ENCODE measurements at regions not wholly inside any gene's neighbourhood (a gene's known extent, or its start where the extent isn't known, plus 50 kb on each side); places are given as distances from the start of the nearest gene placed in this dataset.

DNA sequence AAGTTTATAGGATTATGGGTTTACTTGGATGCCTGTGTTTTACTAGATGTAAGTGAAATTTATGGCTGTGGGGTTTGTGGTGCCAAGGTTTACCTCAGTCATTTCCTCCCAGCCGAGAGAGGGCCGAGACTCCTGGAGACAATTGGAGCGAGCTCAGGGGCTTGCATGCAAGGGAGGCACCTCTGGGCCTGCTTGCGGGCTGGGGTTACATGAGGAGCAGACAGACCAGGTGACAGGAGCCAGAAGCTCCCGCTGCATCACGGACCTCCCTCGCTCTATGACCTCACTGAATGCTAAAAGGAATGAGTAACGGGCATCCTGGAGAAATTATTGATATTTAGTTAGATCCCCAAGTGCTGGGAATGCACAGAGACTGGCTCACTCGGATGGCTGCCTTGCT lies 275.2 kb upstream of the KIRREL3 start:
- peaks cover 7% of the 10 kb centered on the region for H3K27me3 Mint-ChIP-seq (ENCODE audit: low read depth)
- H3K27ac Mint-ChIP-seq = no peak overlapping the region
- DNase-seq = no peak
- CTCF ChIA-PET = no interaction called here
- no peaks in the 10 kb centered on the region for H3K9me3 Mint-ChIP-seq
- no peaks in the 10 kb centered on the region for H3K4me1 Mint-ChIP-seq (ENCODE audit: low read depth)
- intact Hi-C loops (cut with micrococcal nuclease) = no loop called here
- H3K36me3 Mint-ChIP-seq (ENCODE audit: low read depth) = no peaks in the 10 kb centered on the region
- H3K4me3 Mint-ChIP-seq = no peak overlapping the region

DNA sequence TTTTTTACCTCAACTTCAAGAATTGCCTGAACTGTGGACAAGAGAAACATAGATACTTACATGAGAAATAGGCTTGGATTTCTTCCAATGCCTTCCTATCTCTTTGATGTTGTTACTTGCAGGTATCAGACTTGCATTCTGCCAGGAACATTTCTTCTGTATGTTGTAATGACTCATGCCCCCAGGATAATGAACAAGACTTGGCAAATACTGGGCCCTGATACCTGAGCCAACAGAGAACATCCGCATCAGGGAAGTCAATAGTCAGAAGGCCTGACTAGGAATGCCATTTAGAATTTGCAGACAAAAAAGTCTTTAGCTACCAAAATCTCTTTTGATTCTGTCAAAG lies 273.7 kb upstream of the KIRREL3 start:
- CTCF ChIA-PET = no interaction called here
- Mint-ChIP-seq H3K36me3 (ENCODE audit: low read depth) (no peaks in the 10 kb centered on the region), H3K9me3 (no peaks in the 10 kb centered on the region), H3K27ac (no peak overlapping the region), H3K4me3 (no peak overlapping the region), H3K4me1 (ENCODE audit: low read depth) (no peaks in the 10 kb centered on the region), H3K27me3 (ENCODE audit: low read depth) (peaks cover 7% of the 10 kb centered on the region)
- DNase-seq = no peak
- intact Hi-C loops (cut with micrococcal nuclease) = no loop called here

GRCh38 chr11:127273593-127274327 lies 273.2 kb upstream of the KIRREL3 start:
- H3K4me3 Mint-ChIP-seq = no peak overlapping the region
- H3K4me1 Mint-ChIP-seq (ENCODE audit: low read depth) = no peaks in the 10 kb centered on the region
- intact Hi-C loops (cut with micrococcal nuclease) = no loop called here
- no peaks in the 10 kb centered on the region for H3K36me3 Mint-ChIP-seq (ENCODE audit: low read depth)
- H3K27ac Mint-ChIP-seq = no peak overlapping the region
- H3K27me3 Mint-ChIP-seq (ENCODE audit: low read depth) = peaks cover 7% of the 10 kb centered on the region
- no peaks in the 10 kb centered on the region for H3K9me3 Mint-ChIP-seq
- no peak for DNase-seq
- CTCF ChIA-PET = no interaction called here

- H3K36me3 Mint-ChIP-seq (ENCODE audit: low read depth) = no peaks in the 10 kb centered on the region
- intact Hi-C loops (cut with micrococcal nuclease) = no loop called here
Observed at GRCh38 chr11:127270851-127271250, 270.3 kb upstream of the KIRREL3 start.

GRCh38 chr11:127269911-127270310 lies 269.3 kb upstream of the KIRREL3 start:
- no peak overlapping the region for H3K27ac Mint-ChIP-seq
- H3K36me3 Mint-ChIP-seq (ENCODE audit: low read depth) = no peaks in the 10 kb centered on the region
- DNase-seq = no peak
- peaks cover 7% of the 10 kb centered on the region for H3K27me3 Mint-ChIP-seq (ENCODE audit: low read depth)
- H3K4me1 Mint-ChIP-seq (ENCODE audit: low read depth) = no peaks in the 10 kb centered on the region
- no peaks in the 10 kb centered on the region for H3K9me3 Mint-ChIP-seq
- intact Hi-C loops (cut with micrococcal nuclease) = no loop called here
- no peak overlapping the region for H3K4me3 Mint-ChIP-seq
- CTCF ChIA-PET = no interaction called here

More at GRCh38 chr11:127270851-127271250, 270.3 kb upstream of the KIRREL3 start:
- Mint-ChIP-seq H3K4me3 (no peak overlapping the region), H3K4me1 (ENCODE audit: low read depth) (no peaks in the 10 kb centered on the region), H3K27me3 (ENCODE audit: low read depth) (peaks cover 7% of the 10 kb centered on the region), H3K27ac (no peak overlapping the region), H3K9me3 (no peaks in the 10 kb centered on the region)
- CTCF ChIA-PET = no interaction called here
- DNase-seq = no peak

DNA sequence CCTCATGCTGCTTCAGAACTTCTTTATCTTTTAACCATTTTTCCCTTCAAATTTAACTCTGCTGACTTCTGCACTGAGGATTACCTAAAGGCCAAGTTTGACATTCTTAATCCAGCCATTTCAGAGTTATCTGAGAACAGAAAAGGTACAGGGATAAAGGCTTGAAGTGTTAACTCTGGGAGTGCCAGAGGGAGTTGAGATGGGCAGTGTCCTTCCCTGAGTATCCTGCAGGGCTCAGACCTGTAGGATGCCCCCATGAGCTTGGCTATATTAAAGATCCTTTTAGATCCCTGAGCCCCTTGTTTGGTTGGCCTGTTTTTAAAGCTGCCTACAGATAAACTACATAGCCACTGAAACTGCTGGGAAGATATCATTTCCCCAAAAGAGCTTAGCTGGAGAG lies 268.4 kb upstream of the KIRREL3 start:
- Mint-ChIP-seq H3K27me3 (ENCODE audit: low read depth) (peaks cover 5% of the 10 kb centered on the region), H3K9me3 (no peaks in the 10 kb centered on the region), H3K36me3 (ENCODE audit: low read depth) (no peaks in the 10 kb centered on the region), H3K4me3 (no peak overlapping the region), H3K27ac (no peak overlapping the region), H3K4me1 (ENCODE audit: low read depth) (no peaks in the 10 kb centered on the region)
- DNase-seq = no peak
- CTCF ChIA-PET = no interaction called here
- intact Hi-C loops (cut with micrococcal nuclease) = no loop called here

GRCh38 chr11:127268521-127268920 lies 268.0 kb upstream of the KIRREL3 start:
- Mint-ChIP-seq H3K36me3 (ENCODE audit: low read depth) (no peaks in the 10 kb centered on the region), H3K9me3 (no peaks in the 10 kb centered on the region), H3K4me3 (no peak overlapping the region), H3K27me3 (ENCODE audit: low read depth) (peaks cover 5% of the 10 kb centered on the region), H3K4me1 (ENCODE audit: low read depth) (no peaks in the 10 kb centered on the region), H3K27ac (no peak overlapping the region)
- intact Hi-C loops (cut with micrococcal nuclease) = no loop called here
- DNase-seq = no peak
- CTCF ChIA-PET = no interaction called here

DNA sequence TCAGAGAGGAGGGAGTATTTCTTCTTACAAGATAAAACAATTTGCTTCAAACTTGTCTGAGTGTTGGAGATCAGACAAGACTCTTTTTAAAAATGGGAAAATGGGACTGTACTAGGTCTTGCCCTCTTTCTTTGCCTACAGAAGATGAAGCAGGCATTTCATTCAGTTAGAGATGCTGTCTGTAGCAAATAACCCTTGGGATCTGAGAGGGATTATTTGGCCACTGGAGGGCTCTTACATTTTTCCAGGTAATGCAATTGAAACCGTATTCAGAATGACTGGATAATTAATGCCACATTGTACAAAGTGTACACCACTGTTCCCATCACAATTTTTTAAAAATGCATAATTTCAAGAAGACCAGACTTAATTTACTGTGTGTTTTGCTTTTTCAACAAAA lies 258.5 kb upstream of the KIRREL3 start:
- CTCF ChIA-PET = no interaction called here
- Mint-ChIP-seq H3K9me3 (no peaks in the 10 kb centered on the region), H3K36me3 (ENCODE audit: low read depth) (no peaks in the 10 kb centered on the region), H3K27ac (no peak overlapping the region), H3K4me1 (ENCODE audit: low read depth) (no peaks in the 10 kb centered on the region), H3K27me3 (ENCODE audit: low read depth) (peaks cover 2% of the 10 kb centered on the region), H3K4me3 (no peak overlapping the region)
- DNase-seq = no peak
- intact Hi-C loops (cut with micrococcal nuclease) = no loop called here

GRCh38 chr11:127255209-127255608 lies 254.6 kb upstream of the KIRREL3 start:
- H3K36me3 Mint-ChIP-seq (ENCODE audit: low read depth) = no peaks in the 10 kb centered on the region
- CTCF ChIA-PET = no interaction called here
- no peak overlapping the region for H3K4me3 Mint-ChIP-seq
- H3K27me3 Mint-ChIP-seq (ENCODE audit: low read depth) = peaks cover 2% of the 10 kb centered on the region
- no peaks in the 10 kb centered on the region for H3K9me3 Mint-ChIP-seq
- H3K27ac Mint-ChIP-seq = no peak overlapping the region
- intact Hi-C loops (cut with micrococcal nuclease) = no loop called here
- no peak for DNase-seq
- H3K4me1 Mint-ChIP-seq (ENCODE audit: low read depth) = no peaks in the 10 kb centered on the region

GRCh38 chr11:127252321-127252720 lies 251.8 kb upstream of the KIRREL3 start:
- no peak for DNase-seq
- Mint-ChIP-seq H3K4me3 (no peak overlapping the region), H3K9me3 (no peaks in the 10 kb centered on the region), H3K4me1 (ENCODE audit: low read depth) (no peaks in the 10 kb centered on the region), H3K27me3 (ENCODE audit: low read depth) (no peaks in the 10 kb centered on the region), H3K27ac (no peak overlapping the region), H3K36me3 (ENCODE audit: low read depth) (no peaks in the 10 kb centered on the region)
- CTCF ChIA-PET = no interaction called here
- intact Hi-C loops (cut with micrococcal nuclease) = no loop called here

- intact Hi-C loops (cut with micrococcal nuclease) = no loop called here
- no peaks in the 10 kb centered on the region for H3K9me3 Mint-ChIP-seq
- CTCF ChIA-PET = no interaction called here
Observed at GRCh38 chr11:127249576-127249975, 249.0 kb upstream of the KIRREL3 start.

DNA sequence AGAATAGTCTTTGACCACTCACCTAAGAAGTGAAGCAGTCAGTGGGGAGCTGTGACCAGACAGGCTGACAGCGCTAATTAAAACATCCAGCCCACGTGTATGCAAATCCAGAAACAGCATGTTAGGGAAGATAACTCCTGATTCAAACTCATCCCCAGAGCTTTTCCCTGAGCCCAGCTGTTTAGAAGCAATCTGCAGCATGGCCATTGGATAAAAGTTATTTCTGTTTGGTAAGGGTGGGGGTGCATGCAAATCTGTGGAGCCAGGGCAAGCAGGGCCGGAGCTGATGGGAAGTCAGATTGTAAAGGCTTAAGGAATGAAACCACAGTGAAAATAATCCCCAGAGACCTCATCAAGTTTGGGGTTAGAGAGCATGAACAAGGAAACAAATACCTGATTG lies 247.9 kb upstream of the KIRREL3 start:
- Mint-ChIP-seq H3K27me3 (ENCODE audit: low read depth) (no peaks in the 10 kb centered on the region), H3K9me3 (no peaks in the 10 kb centered on the region), H3K4me1 (ENCODE audit: low read depth) (no peaks in the 10 kb centered on the region), H3K27ac (no peak overlapping the region), H3K36me3 (ENCODE audit: low read depth) (no peaks in the 10 kb centered on the region), H3K4me3 (no peak overlapping the region)
- CTCF ChIA-PET = no interaction called here
- no peak for DNase-seq
- intact Hi-C loops (cut with micrococcal nuclease) = no loop called here

More at GRCh38 chr11:127249576-127249975, 249.0 kb upstream of the KIRREL3 start:
- no peak for DNase-seq
- Mint-ChIP-seq H3K36me3 (ENCODE audit: low read depth) (no peaks in the 10 kb centered on the region), H3K4me1 (ENCODE audit: low read depth) (no peaks in the 10 kb centered on the region), H3K4me3 (no peak overlapping the region), H3K27ac (no peak overlapping the region), H3K27me3 (ENCODE audit: low read depth) (no peaks in the 10 kb centered on the region)

DNA sequence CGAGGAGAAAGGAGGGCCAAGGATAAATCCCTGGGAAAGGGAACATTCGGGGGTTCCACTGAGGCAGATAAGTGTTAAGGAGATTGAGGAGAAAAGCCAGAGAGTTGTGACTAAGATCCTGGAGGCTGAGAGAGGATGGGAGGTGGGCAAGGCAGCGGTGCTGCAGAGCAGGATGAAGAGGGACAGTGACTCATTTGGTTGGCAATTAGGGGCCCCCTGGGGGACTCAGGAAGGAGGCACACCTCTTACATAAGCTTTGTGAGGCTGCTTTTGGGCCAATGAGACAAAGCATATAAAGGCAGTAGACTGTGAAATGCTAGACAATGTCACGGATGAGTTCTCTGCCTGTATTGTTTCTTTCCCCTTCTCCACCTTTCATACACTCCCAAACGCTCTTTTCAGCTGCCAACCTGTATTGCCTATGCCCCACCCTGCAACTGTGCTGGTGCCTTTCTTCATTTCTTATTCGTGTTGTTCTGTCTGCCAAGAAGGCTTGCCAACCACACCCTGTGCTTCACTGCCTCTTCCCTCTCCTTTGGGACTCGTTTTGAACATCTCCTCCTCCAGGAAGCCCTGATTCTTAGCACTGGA lies 246.8 kb upstream of the KIRREL3 start:
- intact Hi-C loops (cut with micrococcal nuclease) = no loop called here
- Mint-ChIP-seq H3K27ac (no peak overlapping the region), H3K27me3 (ENCODE audit: low read depth) (no peaks in the 10 kb centered on the region), H3K36me3 (ENCODE audit: low read depth) (no peaks in the 10 kb centered on the region), H3K4me3 (no peak overlapping the region), H3K9me3 (no peaks in the 10 kb centered on the region), H3K4me1 (ENCODE audit: low read depth) (no peaks in the 10 kb centered on the region)
- CTCF ChIA-PET = no interaction called here
- no peak for DNase-seq

Measured in activated naive CD4-positive, alpha-beta T cell treated with anti-CD3 and anti-CD28 coated beads for 36 hours (primary cell).